ENCODE measurements at regions not wholly inside any gene's neighbourhood (a gene's known extent, or its start where the extent isn't known, plus 50 kb on each side); places are given as distances from the start of the nearest gene placed in this dataset.

DNA sequence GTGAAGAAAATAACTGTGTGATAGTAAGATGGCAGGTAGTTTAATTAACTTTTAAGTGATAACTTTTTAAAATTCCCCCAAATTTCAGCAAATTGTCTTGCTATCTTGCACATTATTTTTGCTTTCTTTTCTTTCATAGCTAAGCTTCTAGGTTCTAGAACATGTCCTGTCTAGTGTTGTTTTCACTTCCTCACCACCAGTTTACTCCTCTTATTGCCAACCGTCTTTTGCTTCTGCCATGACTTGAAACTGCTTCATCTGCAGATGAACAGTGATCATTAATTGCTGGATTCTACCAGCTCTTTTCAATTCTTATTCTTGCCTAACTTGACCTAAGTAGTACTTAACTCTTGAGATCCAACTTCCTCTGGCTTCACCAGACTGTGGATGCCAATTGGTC, 137.8 kb downstream of the CENPW start:
- no peak for DNase-seq (ENCODE audit: low read depth in 1 of 2, low spot score in 2 of 2)
- Histone ChIP-seq H3K4me3 (no peak overlapping the region), H3K27me3 (replicated peaks) (no peaks in the 10 kb centered on the region), H3K36me3 (no peaks in the 10 kb centered on the region), H3K27ac (no peak overlapping the region), H3K4me1 (replicated peaks) (no peaks in the 10 kb centered on the region), H3K9me3 (replicated peaks) (no peaks in the 10 kb centered on the region)

- no peaks in the 10 kb centered on the region for H3K9me3 ChIP-seq (replicated peaks)
- no peaks in the 10 kb centered on the region for H3K36me3 ChIP-seq
- DNase-seq (ENCODE audit: low read depth in 1 of 2, low spot score in 2 of 2) = no peak
Observed at GRCh38 chr6:126480268-126480667, 140.4 kb downstream of the CENPW start.

DNA sequence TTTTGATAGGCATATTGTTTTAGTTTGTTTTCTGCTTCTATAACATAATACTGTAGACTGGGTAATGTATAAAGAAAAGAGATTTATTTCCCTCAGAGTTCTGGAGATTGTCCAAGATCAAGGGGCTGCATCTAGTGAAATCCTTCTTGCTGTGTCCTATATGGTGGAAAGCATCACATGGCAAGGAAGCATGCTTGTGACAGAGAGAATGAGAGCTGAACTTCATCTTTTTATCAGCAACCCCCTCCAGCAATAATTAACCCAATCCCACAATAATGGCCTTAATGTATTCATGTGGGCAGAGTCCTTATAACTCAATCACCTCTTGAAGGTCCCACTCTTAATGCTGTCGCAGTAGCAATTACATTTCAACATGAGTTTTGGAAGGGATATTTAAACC, 141.4 kb downstream of the CENPW start:
- Histone ChIP-seq H3K36me3 (no peaks in the 10 kb centered on the region), H3K4me3 (no peak overlapping the region), H3K9me3 (replicated peaks) (no peaks in the 10 kb centered on the region), H3K27ac (no peak overlapping the region), H3K27me3 (replicated peaks) (no peaks in the 10 kb centered on the region), H3K4me1 (replicated peaks) (no peaks in the 10 kb centered on the region)
- no peak for DNase-seq (ENCODE audit: low read depth in 1 of 2, low spot score in 2 of 2)

More at GRCh38 chr6:126480268-126480667, 140.4 kb downstream of the CENPW start:
- Histone ChIP-seq H3K4me3 (no peak overlapping the region), H3K27ac (no peak overlapping the region), H3K27me3 (replicated peaks) (no peaks in the 10 kb centered on the region), H3K4me1 (replicated peaks) (no peaks in the 10 kb centered on the region)

- H3K36me3 ChIP-seq = no peaks in the 10 kb centered on the region
- H3K4me1 ChIP-seq (replicated peaks) = no peaks in the 10 kb centered on the region
- DNase-seq (ENCODE audit: low read depth in 1 of 2, low spot score in 2 of 2) = no peak
- H3K9me3 ChIP-seq (replicated peaks) = no peaks in the 10 kb centered on the region
- no peak overlapping the region for H3K27ac ChIP-seq
- H3K27me3 ChIP-seq (replicated peaks) = no peaks in the 10 kb centered on the region
- H3K4me3 ChIP-seq = no peak overlapping the region
Observed at GRCh38 chr6:126504792-126505191, 164.9 kb downstream of the CENPW start.

GRCh38 chr6:126513198-126513597, 173.3 kb downstream of the CENPW start:
- no peak for DNase-seq (ENCODE audit: low read depth in 1 of 2, low spot score in 2 of 2)
- Histone ChIP-seq H3K4me1 (replicated peaks) (no peaks in the 10 kb centered on the region), H3K36me3 (no peaks in the 10 kb centered on the region), H3K9me3 (replicated peaks) (no peaks in the 10 kb centered on the region), H3K27me3 (replicated peaks) (no peaks in the 10 kb centered on the region), H3K27ac (no peak overlapping the region), H3K4me3 (no peak overlapping the region)

DNA sequence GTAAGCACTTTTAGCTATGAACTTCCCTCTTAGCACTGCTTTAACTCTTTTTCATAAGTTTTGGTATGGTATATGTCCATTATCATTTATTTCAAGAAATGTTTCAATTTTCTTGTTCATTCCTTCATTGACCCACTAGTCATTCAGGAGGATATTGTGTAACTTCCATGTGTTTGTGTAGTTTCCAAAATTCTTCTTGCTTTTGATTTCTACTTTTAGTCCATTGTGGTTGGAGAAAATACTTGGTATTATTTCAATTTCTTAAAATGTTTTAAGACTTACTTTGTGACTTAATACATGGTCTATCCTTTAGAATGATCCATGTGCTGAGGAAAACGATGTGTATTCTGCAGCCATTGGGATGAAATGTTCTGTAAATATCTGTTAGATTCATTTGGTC, 176.5 kb downstream of the CENPW start:
- Histone ChIP-seq H3K4me3 (no peak overlapping the region), H3K9me3 (replicated peaks) (no peaks in the 10 kb centered on the region), H3K27me3 (replicated peaks) (no peaks in the 10 kb centered on the region), H3K4me1 (replicated peaks) (no peaks in the 10 kb centered on the region), H3K36me3 (no peaks in the 10 kb centered on the region), H3K27ac (no peak overlapping the region)
- DNase-seq (ENCODE audit: low read depth in 1 of 2, low spot score in 2 of 2) = no peak

DNA sequence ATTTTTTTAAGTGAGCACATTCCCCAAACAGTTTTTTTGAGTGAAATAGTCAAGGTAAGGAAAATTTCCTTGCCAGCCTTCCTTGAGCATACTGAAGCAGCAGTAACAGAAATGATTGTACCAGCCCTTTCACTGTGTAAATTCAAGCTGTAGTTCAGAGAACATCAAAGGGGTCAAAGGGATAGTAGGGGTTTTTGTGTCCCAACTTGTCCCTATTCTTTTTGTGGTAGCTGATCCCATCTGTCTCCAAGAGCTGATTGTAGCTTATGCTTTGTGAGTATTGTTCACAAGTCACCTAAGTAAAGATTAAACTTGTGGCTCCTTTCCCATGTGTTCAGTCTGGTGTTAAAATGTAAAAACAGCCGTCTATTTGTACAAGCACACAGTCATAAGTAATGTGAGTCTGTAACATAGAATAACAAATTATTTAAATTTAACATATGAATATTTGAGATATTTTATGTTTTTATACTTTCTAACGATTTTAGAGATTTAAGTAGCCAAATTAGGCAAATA, 185.0 kb downstream of the CENPW start:
- no peak overlapping the region for H3K27ac ChIP-seq
- H3K36me3 ChIP-seq = no peaks in the 10 kb centered on the region
- no peak overlapping the region for H3K4me3 ChIP-seq
- no peaks in the 10 kb centered on the region for H3K27me3 ChIP-seq (replicated peaks)
- H3K4me1 ChIP-seq (replicated peaks) = no peaks in the 10 kb centered on the region
- no peak for DNase-seq (ENCODE audit: low read depth in 1 of 2, low spot score in 2 of 2)
- no peaks in the 10 kb centered on the region for H3K9me3 ChIP-seq (replicated peaks)

DNA sequence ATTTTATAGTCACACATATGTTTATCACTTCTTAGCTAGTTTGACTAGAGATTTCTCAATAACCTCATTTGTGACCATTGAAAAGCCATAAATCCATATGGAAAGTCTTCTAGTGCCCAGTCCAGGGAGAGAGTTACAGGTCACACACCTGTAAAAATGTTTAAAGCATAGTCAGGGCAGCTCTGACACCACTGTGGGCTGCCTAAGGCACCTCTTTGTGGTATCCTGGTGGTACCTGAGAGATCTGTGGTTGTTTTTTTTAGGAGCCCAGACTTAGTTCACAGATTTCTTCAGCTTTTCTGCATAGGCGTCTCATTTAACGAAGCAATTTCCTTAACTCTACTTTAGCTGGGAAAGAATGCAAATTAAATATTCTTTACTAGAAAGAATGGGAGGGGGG, 186.6 kb downstream of the CENPW start:
- H3K9me3 ChIP-seq (replicated peaks) = no peaks in the 10 kb centered on the region
- no peaks in the 10 kb centered on the region for H3K36me3 ChIP-seq
- no peak overlapping the region for H3K4me3 ChIP-seq
- H3K27me3 ChIP-seq (replicated peaks) = no peaks in the 10 kb centered on the region
- H3K4me1 ChIP-seq (replicated peaks) = no peaks in the 10 kb centered on the region
- no peak overlapping the region for H3K27ac ChIP-seq
- DNase-seq (ENCODE audit: low read depth in 1 of 2, low spot score in 2 of 2) = no peak

DNA sequence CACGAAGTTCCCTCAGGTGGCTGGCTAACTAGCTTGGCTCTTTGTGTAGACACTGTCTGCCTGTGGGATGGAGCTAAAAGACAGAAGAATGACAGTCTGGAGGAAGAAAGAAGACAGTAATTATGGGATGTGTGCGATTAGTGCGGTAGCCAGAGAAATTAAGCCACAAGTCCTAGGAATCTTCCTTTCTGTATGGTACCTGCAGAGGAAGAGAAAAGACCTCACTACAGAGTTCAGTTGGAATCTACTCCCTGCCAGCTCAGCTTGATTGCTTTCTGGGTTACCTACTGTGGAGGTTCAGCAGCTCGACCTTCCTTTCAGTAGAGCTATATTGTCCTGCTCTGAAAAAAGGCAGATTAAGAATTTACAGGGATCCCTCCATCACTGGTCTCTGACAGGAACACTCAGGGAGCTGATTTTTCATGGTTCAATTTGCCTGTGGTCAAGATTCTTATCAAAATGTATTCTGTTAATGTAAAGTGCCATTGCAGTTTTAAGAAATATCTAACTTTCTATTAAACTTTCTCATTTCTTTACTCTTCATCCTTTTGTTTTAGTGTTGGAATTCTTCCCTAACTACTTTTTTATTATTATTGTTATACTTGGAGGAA, 187.2 kb downstream of the CENPW start:
- Histone ChIP-seq H3K4me3 (no peak overlapping the region), H3K27ac (no peak overlapping the region), H3K27me3 (replicated peaks) (no peaks in the 10 kb centered on the region), H3K4me1 (replicated peaks) (no peaks in the 10 kb centered on the region), H3K36me3 (no peaks in the 10 kb centered on the region), H3K9me3 (replicated peaks) (no peaks in the 10 kb centered on the region)
- no peak for DNase-seq (ENCODE audit: low read depth in 1 of 2, low spot score in 2 of 2)

DNA sequence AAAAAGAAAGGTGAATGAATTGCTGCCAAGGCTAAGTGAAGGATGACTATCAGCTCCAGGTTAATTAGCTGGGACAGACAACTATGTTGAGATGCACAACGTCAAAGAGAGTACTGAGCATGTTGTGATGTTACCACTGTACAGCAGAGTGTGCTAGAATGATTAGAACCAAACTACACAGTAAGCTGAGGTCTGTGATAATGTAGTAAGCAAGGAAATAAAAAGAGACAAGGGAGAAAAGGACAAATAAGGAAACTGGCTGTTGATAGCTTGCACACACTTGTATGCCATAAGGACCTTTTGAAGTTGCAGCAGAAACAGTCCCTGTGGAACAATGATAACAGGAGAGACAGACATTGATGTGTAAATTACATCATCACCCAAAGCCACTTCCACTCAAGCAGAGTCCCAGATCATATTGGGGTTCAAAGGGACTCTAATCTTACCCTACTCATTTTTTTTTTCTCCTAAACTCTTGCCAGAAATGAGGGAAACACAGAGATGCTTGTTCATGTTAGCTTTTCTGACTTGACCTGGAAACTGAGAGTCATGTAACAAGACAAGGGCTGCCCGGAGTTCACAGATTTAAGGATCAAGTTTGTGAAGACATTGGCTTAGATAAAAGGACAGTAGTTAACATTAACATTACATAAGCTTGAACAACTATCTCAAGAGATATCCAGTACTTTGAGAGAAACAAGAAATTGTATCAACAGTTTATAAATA, 189.9 kb downstream of the CENPW start:
- no peak overlapping the region for H3K4me3 ChIP-seq
- H3K27me3 ChIP-seq (replicated peaks) = no peaks in the 10 kb centered on the region
- H3K27ac ChIP-seq = no peak overlapping the region
- H3K4me1 ChIP-seq (replicated peaks) = no peaks in the 10 kb centered on the region
- no peak for DNase-seq (ENCODE audit: low read depth in 1 of 2, low spot score in 2 of 2)
- no peaks in the 10 kb centered on the region for H3K9me3 ChIP-seq (replicated peaks)
- H3K36me3 ChIP-seq = no peaks in the 10 kb centered on the region

GRCh38 chr6:126530775-126531174, 190.9 kb downstream of the CENPW start:
- Histone ChIP-seq H3K36me3 (no peaks in the 10 kb centered on the region), H3K4me3 (no peak overlapping the region), H3K27ac (no peak overlapping the region), H3K27me3 (replicated peaks) (no peaks in the 10 kb centered on the region), H3K4me1 (replicated peaks) (no peaks in the 10 kb centered on the region), H3K9me3 (replicated peaks) (no peaks in the 10 kb centered on the region)
- DNase-seq (ENCODE audit: low read depth in 1 of 2, low spot score in 2 of 2) = no peak

DNA sequence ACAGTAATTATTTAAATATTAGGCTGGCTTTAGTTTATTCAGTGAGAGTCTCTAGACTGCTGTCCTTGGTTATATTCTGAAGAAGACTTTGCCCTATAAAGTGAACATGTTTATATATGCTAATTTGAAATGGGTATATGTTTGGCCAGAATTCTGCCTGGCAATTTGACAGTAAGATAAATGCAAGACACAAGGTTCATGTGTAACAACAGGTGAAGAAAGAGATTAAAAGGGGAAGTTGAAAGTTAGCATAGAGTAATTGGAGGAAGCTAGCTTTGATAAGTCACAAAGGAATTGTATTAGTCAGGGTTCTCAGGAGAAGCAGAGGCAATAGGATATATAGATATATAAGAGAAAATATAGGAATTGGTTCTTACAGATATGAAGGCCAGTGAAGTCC, 191.4 kb downstream of the CENPW start:
- no peaks in the 10 kb centered on the region for H3K9me3 ChIP-seq (replicated peaks)
- no peaks in the 10 kb centered on the region for H3K4me1 ChIP-seq (replicated peaks)
- DNase-seq (ENCODE audit: low read depth in 1 of 2, low spot score in 2 of 2) = no peak
- H3K36me3 ChIP-seq = no peaks in the 10 kb centered on the region
- no peaks in the 10 kb centered on the region for H3K27me3 ChIP-seq (replicated peaks)
- H3K27ac ChIP-seq = no peak overlapping the region
- no peak overlapping the region for H3K4me3 ChIP-seq

DNA sequence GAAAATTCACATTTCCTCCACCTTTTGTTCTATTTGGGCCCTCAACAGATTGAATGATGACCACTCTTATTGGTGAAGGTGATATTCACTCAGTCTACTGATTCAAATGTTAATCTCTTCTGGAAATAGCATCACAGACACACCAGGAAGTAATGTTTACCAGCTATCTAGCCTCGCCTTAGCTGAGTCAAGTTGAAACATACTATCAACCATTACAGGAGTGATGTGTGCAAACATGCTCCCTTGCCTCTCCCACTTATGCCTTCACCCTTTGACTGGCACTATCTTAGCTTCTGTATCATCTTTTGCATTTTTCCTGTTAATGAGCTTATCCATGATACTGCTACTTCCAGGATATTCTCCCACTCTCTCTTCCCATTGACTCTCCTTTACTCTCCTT, 191.9 kb downstream of the CENPW start:
- no peaks in the 10 kb centered on the region for H3K36me3 ChIP-seq
- DNase-seq (ENCODE audit: low read depth in 1 of 2, low spot score in 2 of 2) = no peak
- no peaks in the 10 kb centered on the region for H3K4me1 ChIP-seq (replicated peaks)
- no peak overlapping the region for H3K27ac ChIP-seq
- no peaks in the 10 kb centered on the region for H3K9me3 ChIP-seq (replicated peaks)
- H3K4me3 ChIP-seq = no peak overlapping the region
- no peaks in the 10 kb centered on the region for H3K27me3 ChIP-seq (replicated peaks)

GRCh38 chr6:126534401-126534800, 194.5 kb downstream of the CENPW start:
- Histone ChIP-seq H3K27me3 (replicated peaks) (no peaks in the 10 kb centered on the region), H3K36me3 (no peaks in the 10 kb centered on the region), H3K27ac (no peak overlapping the region), H3K4me3 (no peak overlapping the region), H3K4me1 (replicated peaks) (no peaks in the 10 kb centered on the region), H3K9me3 (replicated peaks) (no peaks in the 10 kb centered on the region)
- no peak for DNase-seq (ENCODE audit: low read depth in 1 of 2, low spot score in 2 of 2)
